ENCODE measurements at regions not wholly inside any gene's neighbourhood (a gene's known extent, or its start where the extent isn't known, plus 50 kb on each side); places are given as distances from the start of the nearest gene placed in this dataset.

GRCh38 chr3:177421481-177421785, 224.2 kb upstream of the TBL1XR1 start:
- no peak overlapping the region for H3K9ac ChIP-seq (ENCODE audit: insufficient read depth, low read depth, low read length)
- no peaks in the 10 kb centered on the region for H3K79me2 ChIP-seq (ENCODE audit: insufficient read depth, low read length)
- H3K27me3 ChIP-seq (ENCODE audit: control insufficient read depth in 1 of 2, insufficient read depth in 2 of 2, low read length in 2 of 2) = no peaks in the 10 kb centered on the region; a peak in 1 of 5 replicates
- H3K4me2 ChIP-seq (ENCODE audit: low read depth, low read length) = no peak overlapping the region
- FAIRE-seq = no peak
- no peak overlapping the region for H3K4me3 ChIP-seq (replicated peaks in 1 of 3; ENCODE audit: insufficient read depth in 1 of 3, low read depth in 2 of 3, low read length in 3 of 3)
- BruUV-seq (replicated peaks) = no TSS peak
- H3K27ac ChIP-seq (ENCODE audit: extremely low read length, insufficient read depth, low read length) = no peak overlapping the region
- ATAC-seq = no peak
- DNase-seq (ENCODE audit: low spot score) = no peak
- H3K4me1 ChIP-seq (ENCODE audit: insufficient read depth, low read length) = no peaks in the 10 kb centered on the region
- no peak overlapping the region for H2AFZ ChIP-seq (ENCODE audit: low read length)
- CTCF ChIA-PET (ENCODE audit: low intra/inter-chr PET ratio, low total read pairs) = no interaction called here
- POLR2A ChIA-PET = no interaction called here
- intact Hi-C loops (cut with micrococcal nuclease; ENCODE audit: unreplicated experiment) (no loop called here), in situ Hi-C loops (cut with HindIII; ENCODE audit: extremely low pct_ligation_motif_present, low pct_unique_long_range_greater_than_20kb) (no loop called here)
- no CpG with 5 or more reads among the region's 1 CpG for WGBS (ENCODE audit: low lambda C conversion rate)
- H3K9me3 ChIP-seq (ENCODE audit: low read length) = no peaks in the 10 kb centered on the region
- no peaks in the 10 kb centered on the region for H3K36me3 ChIP-seq (replicated peaks in 1 of 2; ENCODE audit: control insufficient read depth in 1 of 2, insufficient read depth in 2 of 2, low read length in 2 of 2)
- TF ChIP-seq BATF2 (CRISPR knock-in tag; IDR thresholded peaks at IDR 0.05) = no peak
- TF ChIP-seq ZNF564 (CRISPR knock-in tag; IDR thresholded peaks at IDR 0.05) = no peak
- no peak for TF ChIP-seq NBN (conservative IDR thresholded peaks at IDR 0.05)
- no peak for TF ChIP-seq ZNF44 (CRISPR knock-in tag; IDR thresholded peaks at IDR 0.05)
- no peak for TF ChIP-seq GMEB1 (CRISPR knock-in tag; IDR thresholded peaks at IDR 0.05; ENCODE audit: borderline replicate concordance)
- no peak for TF ChIP-seq HNF1B (CRISPR knock-in tag; IDR thresholded peaks at IDR 0.05)
- TF ChIP-seq ZNF746 (CRISPR knock-in tag; IDR thresholded peaks at IDR 0.05) = no peak
- no peak for TF ChIP-seq PHF8 (CRISPR knock-in tag; IDR thresholded peaks at IDR 0.05)
- no peak for TF ChIP-seq ATF4 (CRISPR knock-in tag; IDR thresholded peaks at IDR 0.05)
- TF ChIP-seq SATB2 (CRISPR knock-in tag; IDR thresholded peaks at IDR 0.05) = no peak
- no peak for TF ChIP-seq TCF7 (IDR thresholded peaks at IDR 0.05; ENCODE audit: low read depth)
- no peak for TF ChIP-seq SIN3B (IDR thresholded peaks at IDR 0.05; ENCODE audit: low read length)
- TF ChIP-seq ADNP (CRISPR knock-in tag; IDR thresholded peaks at IDR 0.05) = no peak
- TF ChIP-seq ZMAT5 (CRISPR knock-in tag; IDR thresholded peaks at IDR 0.05; ENCODE audit: borderline replicate concordance, low read depth) = no peak
- TF ChIP-seq ZNF460 (CRISPR knock-in tag; IDR thresholded peaks at IDR 0.05; ENCODE audit: borderline replicate concordance) = no peak
- no peak for TF ChIP-seq PATZ1 (CRISPR knock-in tag; IDR thresholded peaks at IDR 0.05)
- H4K20me1 ChIP-seq (ENCODE audit: insufficient read depth, low read length) = no peaks in the 10 kb centered on the region
